Activated CD8-positive, alpha-beta T cell treated with anti-CD3 and anti-CD28 coated beads for 36 hours (primary cell): ENCODE measurements at regions not wholly inside any gene's neighbourhood (a gene's known extent, or its start where the extent isn't known, plus 50 kb on each side); places are given as distances from the start of the nearest gene placed in this dataset.

Experiments used
- ATAC-seq: fragments of 200-7000 bp; cut with Tn5 transposase; one replicate; pipeline ENCODE4 v1.10.0; 2021; ENCODE audit warnings: mild to moderate bottlenecking, moderate library complexity
- CTCF ChIA-PET: fragments of 350-600 bp; sonication (Branson Sonifier 250); formaldehyde crosslinking; loops from one replicate; lab custom pipeline; 2021; ENCODE audit warnings: antibody characterized with exemption; lab: Charles Lee
- POLR2A ChIA-PET: fragments of 350-600 bp; sonication (Branson Sonifier 250); formaldehyde crosslinking; loops from one replicate; lab custom pipeline; 2021; ENCODE audit warnings: antibody characterized with exemption; lab: Charles Lee
- DNase-seq: peaks from one replicate; pipeline ENCODE4 v3.0.0-alpha.2; 2020
- H3K27ac Mint-ChIP-seq: one replicate; pipeline ENCODE4 v1.8.0; 2021; ENCODE audit warnings: mild to moderate bottlenecking, mixed read lengths
- H3K27me3 Mint-ChIP-seq: one replicate; pipeline ENCODE4 v1.8.0; 2021; ENCODE audit warnings: mixed read lengths
- H3K36me3 Mint-ChIP-seq: one replicate; pipeline ENCODE4 v1.8.0; 2021; ENCODE audit warnings: low read depth, mixed read lengths
- H3K4me1 Mint-ChIP-seq: one replicate; pipeline ENCODE4 v1.8.0; 2021; ENCODE audit warnings: low read depth, mixed read lengths
- H3K4me3 Mint-ChIP-seq: one replicate; pipeline ENCODE4 v1.8.0; 2021; ENCODE audit warnings: mild to moderate bottlenecking, moderate library complexity, mixed read lengths
- H3K9me3 Mint-ChIP-seq: one replicate; pipeline ENCODE4 v1.8.0; 2021; ENCODE audit warnings: mixed read lengths
- CTCF ChIP-seq: fragments of 200-600 bp; IDR thresholded peaks from one replicate; pipeline ENCODE4 v1.8.0; 2022; ENCODE audit warnings: antibody characterized with exemption, mild to moderate bottlenecking
- intact Hi-C: fragments of 100-400 bp; cut with micrococcal nuclease; formaldehyde crosslinking; loops from one replicate; pipeline ENCODE4 v1.10.0; 2022

DNA sequence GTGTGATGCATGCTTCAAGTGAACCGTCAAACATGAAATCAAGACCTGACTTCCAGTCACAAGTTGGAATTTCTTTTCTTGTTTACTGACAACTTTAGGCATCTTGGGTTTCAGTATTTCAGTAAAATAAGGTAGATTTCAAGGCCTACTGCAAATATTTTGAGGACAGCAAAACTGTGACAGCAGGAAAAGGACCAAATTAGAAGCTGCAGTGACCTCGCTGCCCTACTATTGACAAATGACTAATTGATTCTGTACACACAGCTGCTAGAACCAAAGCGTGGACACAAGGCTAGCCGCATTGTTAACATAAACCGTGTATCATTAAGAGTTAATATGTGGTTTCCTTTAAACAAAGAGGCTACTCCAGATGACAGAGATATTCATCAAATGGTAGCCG lies 105.7 kb upstream of the SEC61G start:
- no peak for TF ChIP-seq CTCF
- ChIA-PET POLR2A (no interaction called here), CTCF (no interaction called here)
- no peak for ATAC-seq
- intact Hi-C loops = no loop called here
- Mint-ChIP-seq H3K36me3 (no peaks in the 10 kb centered on the region), H3K4me3 (no peak overlapping the region), H3K9me3 (no peaks in the 10 kb centered on the region), H3K27ac (no peak overlapping the region), H3K4me1 (no peaks in the 10 kb centered on the region), H3K27me3 (peaks cover 4% of the 10 kb centered on the region)
- no peak for DNase-seq

DNA sequence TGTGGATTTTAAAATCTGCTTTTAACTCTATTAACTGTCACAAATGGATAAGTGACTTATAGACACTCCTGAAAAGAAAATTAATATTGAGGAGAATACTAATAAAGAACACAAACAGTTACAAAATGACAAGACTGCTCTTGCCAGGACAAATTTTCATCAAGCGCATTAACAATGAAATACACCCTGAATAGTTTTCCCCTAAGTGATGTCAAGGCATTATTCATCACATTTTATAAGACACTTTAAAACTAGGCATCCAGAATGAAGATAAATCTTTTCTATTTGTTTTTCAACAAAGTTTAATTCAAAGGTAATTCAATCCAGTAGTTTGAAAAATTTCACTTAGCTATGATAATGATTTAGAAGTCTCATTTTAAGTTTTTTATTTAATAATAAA lies 110.5 kb upstream of the SEC61G start:
- intact Hi-C loops = no loop called here
- DNase-seq (no peak), ATAC-seq (no peak)
- Mint-ChIP-seq H3K36me3 (no peaks in the 10 kb centered on the region), H3K27ac (no peak overlapping the region), H3K4me3 (no peak overlapping the region), H3K9me3 (no peaks in the 10 kb centered on the region), H3K4me1 (no peaks in the 10 kb centered on the region), H3K27me3 (peaks cover 5% of the 10 kb centered on the region)
- ChIA-PET CTCF (no interaction called here), POLR2A (no interaction called here)
- TF ChIP-seq CTCF = no peak

DNA sequence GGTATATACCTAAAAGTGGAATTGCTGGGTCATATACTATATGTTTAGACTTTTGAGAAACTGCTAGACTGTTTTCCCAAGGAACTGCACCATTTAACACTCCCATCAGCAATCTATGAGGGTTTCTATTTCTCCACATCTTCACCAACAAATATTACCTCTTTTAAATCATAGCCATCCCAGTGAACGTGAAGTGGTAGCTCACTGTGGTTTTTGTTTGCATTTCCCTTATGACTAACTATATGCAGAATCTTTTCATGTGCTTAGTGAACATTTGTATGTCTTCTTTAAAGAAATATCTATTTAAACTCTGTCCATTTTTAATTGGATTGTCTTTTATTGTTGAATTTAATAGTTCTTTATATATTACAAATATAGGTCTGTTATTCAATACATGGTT lies 115.8 kb upstream of the SEC61G start:
- CTCF ChIA-PET = no interaction called here
- Mint-ChIP-seq H3K9me3 (no peaks in the 10 kb centered on the region), H3K27ac (no peak overlapping the region), H3K27me3 (peaks cover 1% of the 10 kb centered on the region), H3K4me3 (no peak overlapping the region), H3K4me1 (no peaks in the 10 kb centered on the region), H3K36me3 (no peaks in the 10 kb centered on the region)
- POLR2A ChIA-PET = no interaction called here
- TF ChIP-seq CTCF = no peak
- ATAC-seq = no peak
- intact Hi-C loops = no loop called here
- DNase-seq = no peak

DNA sequence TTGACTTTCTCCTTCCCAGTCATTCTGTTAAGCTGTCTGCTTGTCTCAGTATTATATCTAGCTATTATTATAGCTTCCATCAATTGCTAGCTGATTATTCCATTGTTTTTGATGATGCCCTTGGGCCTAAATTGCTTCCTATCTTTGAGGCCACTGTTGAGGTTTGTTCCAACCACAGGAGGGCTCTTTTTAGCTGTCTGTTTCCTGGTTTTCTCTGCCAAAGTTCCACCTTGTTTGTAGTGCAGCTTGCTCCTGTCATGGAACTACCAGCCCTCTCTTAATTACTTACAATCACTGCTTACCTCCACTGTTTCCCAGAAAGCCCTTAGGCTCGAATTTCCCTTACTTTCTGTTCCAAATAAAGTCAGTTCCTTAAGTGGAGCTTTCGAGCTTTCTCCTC lies 118.7 kb upstream of the SEC61G start:
- ChIA-PET POLR2A (interaction anchor here (1.0 kb wide), 1 partner anchor 15 kb away, joined by 3 read pairs; no protein-coding TSS in a partner anchor), CTCF (interaction anchor here (0.6 to 2.4 kb wide), 2 partner anchors 378 to 1910 kb away, joined by 4 to 6 read pairs; no protein-coding TSS in a partner anchor)
- TF ChIP-seq CTCF = no peak
- no peak overlapping the region for H3K4me3 Mint-ChIP-seq
- H3K27ac Mint-ChIP-seq = no peak overlapping the region
- DNase-seq = no peak
- no peak for ATAC-seq
- H3K9me3 Mint-ChIP-seq = no peaks in the 10 kb centered on the region
- no peaks in the 10 kb centered on the region for H3K4me1 Mint-ChIP-seq
- intact Hi-C loops = no loop called here
- H3K36me3 Mint-ChIP-seq = no peaks in the 10 kb centered on the region
- peaks cover 1% of the 10 kb centered on the region for H3K27me3 Mint-ChIP-seq

DNA sequence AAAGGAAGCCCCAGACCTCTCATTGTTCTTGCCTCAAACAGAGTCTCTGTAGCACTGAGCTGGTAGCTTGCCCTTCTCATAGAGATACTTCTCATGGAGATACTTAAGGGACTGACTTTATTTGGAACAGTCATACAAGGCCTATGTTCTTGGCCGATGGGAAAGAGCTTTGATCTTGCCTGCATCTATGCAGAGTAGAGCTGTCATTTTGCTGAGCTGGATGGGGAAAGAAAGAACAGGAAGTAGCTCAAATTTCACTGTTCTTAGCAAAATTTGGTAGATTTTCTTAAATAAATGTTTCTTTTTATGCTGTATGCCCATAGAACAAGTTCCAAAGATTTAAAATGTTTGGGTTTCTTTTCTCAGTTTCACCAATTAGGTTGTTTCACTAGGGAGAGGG lies 119.3 kb upstream of the SEC61G start:
- intact Hi-C loops = no loop called here
- CTCF ChIA-PET = interaction anchor here (2.4 kb wide), 1 partner anchor 377 kb away, joined by 6 read pairs; no protein-coding TSS in a partner anchor
- H3K9me3 Mint-ChIP-seq = no peaks in the 10 kb centered on the region

More for the DNA sequence above, 119.3 kb upstream of the SEC61G start:
- no peak overlapping the region for H3K4me3 Mint-ChIP-seq
- no peak overlapping the region for H3K27ac Mint-ChIP-seq
- H3K27me3 Mint-ChIP-seq = peaks cover 1% of the 10 kb centered on the region
- POLR2A ChIA-PET = interaction anchor here (1.0 kb wide), 1 partner anchor 16 kb away, joined by 3 read pairs; no protein-coding TSS in a partner anchor
- no peak for TF ChIP-seq CTCF
- H3K36me3 Mint-ChIP-seq = no peaks in the 10 kb centered on the region
- no peak for DNase-seq
- ATAC-seq = no peak
- no peaks in the 10 kb centered on the region for H3K4me1 Mint-ChIP-seq
